ENCODE measurements at regions not wholly inside any gene's neighbourhood (a gene's known extent, or its start where the extent isn't known, plus 50 kb on each side); places are given as distances from the start of the nearest gene placed in this dataset.

GRCh38 chr5:153299891-153300290, 190.6 kb upstream of the GRIA1 start:
- Histone ChIP-seq H3K27me3 (ENCODE audit: low read depth) (no peaks in the 10 kb centered on the region), H3K4me1 (no peaks in the 10 kb centered on the region), H3K27ac (replicated peaks) (no peak overlapping the region), H3K9me3 (replicated peaks) (peaks cover 2% of the 10 kb centered on the region), H3K36me3 (no peaks in the 10 kb centered on the region), H3K4me3 (no peak overlapping the region)
- TF ChIP-seq CTCF (IDR thresholded peaks at IDR 0.05; ENCODE audit: borderline replicate concordance) = no peak
- no peak for DNase-seq
- intact Hi-C loops (cut with micrococcal nuclease) = no loop called here

- TF ChIP-seq CTCF (IDR thresholded peaks at IDR 0.05; ENCODE audit: borderline replicate concordance) = no peak
- Histone ChIP-seq H3K4me3 (no peak overlapping the region), H3K4me1 (no peaks in the 10 kb centered on the region), H3K27ac (replicated peaks) (no peak overlapping the region), H3K9me3 (replicated peaks) (no peaks in the 10 kb centered on the region), H3K36me3 (no peaks in the 10 kb centered on the region), H3K27me3 (ENCODE audit: low read depth) (peaks cover 18% of the 10 kb centered on the region)
- intact Hi-C loops (cut with micrococcal nuclease) = no loop called here
- no peak for DNase-seq
Observed at GRCh38 chr5:153308282-153308681, 182.2 kb upstream of the GRIA1 start.

- DNase-seq = no peak
- H3K4me1 ChIP-seq = no peaks in the 10 kb centered on the region
- no peaks in the 10 kb centered on the region for H3K36me3 ChIP-seq
- peaks cover 10% of the 10 kb centered on the region for H3K27me3 ChIP-seq (ENCODE audit: low read depth)
- intact Hi-C loops (cut with micrococcal nuclease) = no loop called here
- TF ChIP-seq CTCF (IDR thresholded peaks at IDR 0.05; ENCODE audit: borderline replicate concordance) = no peak
- no peak overlapping the region for H3K4me3 ChIP-seq
- H3K27ac ChIP-seq (replicated peaks) = no peak overlapping the region
- no peaks in the 10 kb centered on the region for H3K9me3 ChIP-seq (replicated peaks)
Observed at GRCh38 chr5:153318556-153318955, 171.9 kb upstream of the GRIA1 start.

GRCh38 chr5:153321478-153321877, 169.0 kb upstream of the GRIA1 start:
- TF ChIP-seq CTCF (IDR thresholded peaks at IDR 0.05; ENCODE audit: borderline replicate concordance) = no peak
- H3K27ac ChIP-seq (replicated peaks) = no peak overlapping the region
- H3K9me3 ChIP-seq (replicated peaks) = no peaks in the 10 kb centered on the region
- H3K4me1 ChIP-seq = no peaks in the 10 kb centered on the region
- intact Hi-C loops (cut with micrococcal nuclease) = no loop called here
- no peak for DNase-seq
- H3K27me3 ChIP-seq (ENCODE audit: low read depth) = peaks cover 22% of the 10 kb centered on the region
- H3K4me3 ChIP-seq = no peak overlapping the region
- H3K36me3 ChIP-seq = no peaks in the 10 kb centered on the region

- Histone ChIP-seq H3K27ac (replicated peaks) (no peak overlapping the region), H3K9me3 (replicated peaks) (no peaks in the 10 kb centered on the region), H3K4me1 (no peaks in the 10 kb centered on the region), H3K27me3 (ENCODE audit: low read depth) (peaks cover 4% of the 10 kb centered on the region), H3K36me3 (no peaks in the 10 kb centered on the region), H3K4me3 (no peak overlapping the region)
- TF ChIP-seq CTCF (IDR thresholded peaks at IDR 0.05; ENCODE audit: borderline replicate concordance) = no peak
- intact Hi-C loops (cut with micrococcal nuclease) = no loop called here
- no peak for DNase-seq
Observed at GRCh38 chr5:153340139-153340538, 150.3 kb upstream of the GRIA1 start.

GRCh38 chr5:153340738-153341137, 149.7 kb upstream of the GRIA1 start:
- intact Hi-C loops (cut with micrococcal nuclease) = no loop called here
- DNase-seq = no peak
- Histone ChIP-seq H3K36me3 (no peaks in the 10 kb centered on the region), H3K4me1 (no peaks in the 10 kb centered on the region), H3K4me3 (no peak overlapping the region), H3K27ac (replicated peaks) (no peak overlapping the region), H3K9me3 (replicated peaks) (no peaks in the 10 kb centered on the region), H3K27me3 (ENCODE audit: low read depth) (peaks cover 10% of the 10 kb centered on the region)
- no peak for TF ChIP-seq CTCF (IDR thresholded peaks at IDR 0.05; ENCODE audit: borderline replicate concordance)

Measured in left ventricle myocardium inferior (tissue), 1 donor.